Chondrocyte (in vitro differentiated cells): ENCODE measurements at regions not wholly inside any gene's neighbourhood (a gene's known extent, or its start where the extent isn't known, plus 50 kb on each side); places are given as distances from the start of the nearest gene placed in this dataset.

ENCODE experiments used
- DNase-seq: peaks from one replicate; pipeline ENCODE4 v3.0.0; 2021; ENCODE audit warnings: mixed read lengths, low spot score
- H3K27ac Mint-ChIP-seq: one replicate; pipeline ENCODE4 v1.8.0; 2021; ENCODE audit warnings: mild to moderate bottlenecking, moderate library complexity, mixed read lengths; ENCODE audit not compliant: unreplicated experiment
- H3K27me3 Mint-ChIP-seq: 2 replicates; pipeline ENCODE4 v1.8.0; 2021; ENCODE audit warnings: low read depth, mixed read lengths
- H3K36me3 Mint-ChIP-seq: 2 replicates; pipeline ENCODE4 v1.8.0; 2021; ENCODE audit warnings: low read depth, mixed read lengths
- H3K4me1 Mint-ChIP-seq: 2 replicates; pipeline ENCODE4 v1.8.0; 2021; ENCODE audit warnings: low read depth, mild to moderate bottlenecking, mixed read lengths
- H3K4me3 Mint-ChIP-seq: one replicate; pipeline ENCODE4 v1.8.0; 2021; ENCODE audit warnings: mild to moderate bottlenecking, moderate library complexity, mixed read lengths; ENCODE audit not compliant: unreplicated experiment
- H3K9me3 Mint-ChIP-seq: 2 replicates; pipeline ENCODE4 v1.8.0; 2021; ENCODE audit warnings: low read depth, mixed read lengths
- CTCF ChIP-seq: fragments of 200-600 bp; sonication (generic); IDR thresholded peaks from 2 replicates; pipeline ENCODE4 v1.5.0; 2021; ENCODE audit warnings: antibody characterized with exemption, mild to moderate bottlenecking, moderate library complexity

GRCh38 chr9:28342815-28343338 lies 769.6 kb upstream of the C9orf72 start:
- H3K27ac Mint-ChIP-seq = no peak overlapping the region
- no peak for TF ChIP-seq CTCF
- no peaks in the 10 kb centered on the region for H3K27me3 Mint-ChIP-seq
- H3K9me3 Mint-ChIP-seq = peaks cover 6% of the 10 kb centered on the region
- DNase-seq = no peak
- H3K4me3 Mint-ChIP-seq = no peak overlapping the region
- H3K4me1 Mint-ChIP-seq = no peaks in the 10 kb centered on the region
- H3K36me3 Mint-ChIP-seq = no peaks in the 10 kb centered on the region

GRCh38 chr9:28363151-28363562 lies 789.9 kb upstream of the C9orf72 start:
- Mint-ChIP-seq H3K36me3 (no peaks in the 10 kb centered on the region), H3K4me3 (no peak overlapping the region), H3K9me3 (no peaks in the 10 kb centered on the region), H3K27me3 (no peaks in the 10 kb centered on the region), H3K4me1 (no peaks in the 10 kb centered on the region), H3K27ac (no peak overlapping the region)
- no peak for TF ChIP-seq CTCF
- DNase-seq = no peak

- Mint-ChIP-seq H3K4me1 (no peaks in the 10 kb centered on the region), H3K9me3 (no peaks in the 10 kb centered on the region), H3K27ac (no peak overlapping the region), H3K36me3 (no peaks in the 10 kb centered on the region), H3K4me3 (no peak overlapping the region), H3K27me3 (no peaks in the 10 kb centered on the region)
- no peak for DNase-seq
- no peak for TF ChIP-seq CTCF
Observed at GRCh38 chr9:28365020-28365640, 791.8 kb upstream of the C9orf72 start.

- Mint-ChIP-seq H3K4me3 (no peak overlapping the region), H3K27ac (no peak overlapping the region)
Observed at GRCh38 chr9:28365728-28366127, 792.4 kb upstream of the C9orf72 start.

GRCh38 chr9:28378231-28378630 lies 805.0 kb upstream of the C9orf72 start:
- Mint-ChIP-seq H3K27me3 (no peaks in the 10 kb centered on the region), H3K36me3 (no peaks in the 10 kb centered on the region), H3K4me3 (no peak overlapping the region), H3K4me1 (no peaks in the 10 kb centered on the region), H3K27ac (no peak overlapping the region), H3K9me3 (no peaks in the 10 kb centered on the region)
- DNase-seq = no peak
- TF ChIP-seq CTCF = no peak

More at GRCh38 chr9:28365728-28366127, 792.4 kb upstream of the C9orf72 start:
- no peak for DNase-seq
- H3K9me3 Mint-ChIP-seq = peaks cover 2% of the 10 kb centered on the region
- no peak for TF ChIP-seq CTCF
- no peaks in the 10 kb centered on the region for H3K4me1 Mint-ChIP-seq
- H3K36me3 Mint-ChIP-seq = no peaks in the 10 kb centered on the region
- no peaks in the 10 kb centered on the region for H3K27me3 Mint-ChIP-seq
